IPS-18c (cell line): ENCODE measurements at regions not wholly inside any gene's neighbourhood (a gene's known extent, or its start where the extent isn't known, plus 50 kb on each side); places are given as distances from the start of the nearest gene placed in this dataset.

Experiments used
- H3K4me3 ChIP-seq: 2 replicates; pipeline ENCODE4 v1.7.0; 2013; ENCODE audit warnings: low read depth, mild to moderate bottlenecking, low read length, moderate library complexity; ENCODE audit not compliant: insufficient read depth
- H3K9me3 ChIP-seq: one replicate; pipeline ENCODE4 v1.6.1; 2013; ENCODE audit warnings: mild to moderate bottlenecking, low read length, moderate library complexity; ENCODE audit not compliant: control insufficient read depth, insufficient read depth

GRCh38 chr16:9308850-9309249, 217.4 kb downstream of the HAPSTR1 start:
- peaks cover 3% of the 10 kb centered on the region for H3K9me3 ChIP-seq
- no peak overlapping the region for H3K4me3 ChIP-seq

- Histone ChIP-seq H3K4me3 (no peak overlapping the region), H3K9me3 (peaks cover 3% of the 10 kb centered on the region)
Observed at GRCh38 chr16:9309844-9310243, 218.4 kb downstream of the HAPSTR1 start.

GRCh38 chr16:9311303-9311954, 220.0 kb downstream of the HAPSTR1 start:
- Histone ChIP-seq H3K9me3 (peaks cover 3% of the 10 kb centered on the region), H3K4me3 (no peak overlapping the region)

- Histone ChIP-seq H3K4me3 (no peak overlapping the region), H3K9me3 (peaks cover 3% of the 10 kb centered on the region)
Observed at GRCh38 chr16:9316008-9316407, 224.6 kb downstream of the HAPSTR1 start.

GRCh38 chr16:9316615-9317014, 225.2 kb downstream of the HAPSTR1 start:
- H3K4me3 ChIP-seq: no peak overlapping the region
- H3K9me3 ChIP-seq: peaks cover 3% of the 10 kb centered on the region

GRCh38 chr16:9318764-9319163, 227.3 kb downstream of the HAPSTR1 start:
- H3K4me3 ChIP-seq: no peak overlapping the region
- H3K9me3 ChIP-seq: peaks cover 2% of the 10 kb centered on the region

DNA sequence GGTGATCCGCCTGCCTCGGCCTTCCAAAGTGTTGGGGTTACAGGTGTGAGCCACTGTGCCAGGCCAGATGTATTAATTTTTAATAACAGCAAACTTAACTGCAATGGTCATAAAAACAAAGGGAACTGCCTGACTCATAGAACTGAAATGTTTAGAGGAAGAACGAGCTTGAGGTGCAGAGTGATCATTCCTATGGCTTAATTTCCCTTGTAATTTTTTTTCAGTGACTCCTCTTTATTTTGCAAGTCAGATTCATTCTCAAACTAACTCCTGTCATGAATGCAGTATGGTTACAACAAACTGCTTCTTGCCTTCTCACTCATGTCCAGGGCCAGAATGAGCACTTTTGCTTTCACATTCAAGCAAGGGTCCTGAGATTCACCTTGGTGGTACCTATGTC, 231.3 kb downstream of the HAPSTR1 start:
- Histone ChIP-seq H3K9me3 (peaks cover 2% of the 10 kb centered on the region), H3K4me3 (no peak overlapping the region)

GRCh38 chr16:9323170-9323569, 231.7 kb downstream of the HAPSTR1 start:
- peaks cover 2% of the 10 kb centered on the region for H3K9me3 ChIP-seq

GRCh38 chr16:9327253-9327652, 235.8 kb downstream of the HAPSTR1 start:
- Histone ChIP-seq H3K4me3 (no peak overlapping the region), H3K9me3 (peaks cover 2% of the 10 kb centered on the region)

More at GRCh38 chr16:9323170-9323569, 231.7 kb downstream of the HAPSTR1 start:
- H3K4me3 ChIP-seq: no peak overlapping the region

DNA sequence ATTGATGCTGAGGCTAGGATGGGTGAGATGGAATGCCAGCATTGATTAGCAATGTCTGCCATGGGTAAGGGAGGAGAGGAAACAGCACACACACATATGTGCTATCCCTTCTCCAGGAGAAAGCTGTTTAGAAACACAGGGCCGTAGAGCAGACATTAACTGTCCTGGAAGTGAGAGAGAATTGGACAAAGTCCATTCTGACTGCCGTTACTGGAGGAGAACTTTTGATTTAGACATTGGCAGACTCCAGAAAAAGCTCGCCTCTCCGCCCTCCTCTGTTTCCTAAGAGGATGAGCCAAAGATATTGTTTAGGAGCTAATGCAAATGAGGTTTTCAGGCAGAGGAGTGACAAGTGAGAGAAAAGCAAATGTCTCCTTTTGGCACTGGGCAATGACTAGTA, 237.0 kb downstream of the HAPSTR1 start:
- no peak overlapping the region for H3K4me3 ChIP-seq
- no peaks in the 10 kb centered on the region for H3K9me3 ChIP-seq

GRCh38 chr16:9330095-9330494, 238.7 kb downstream of the HAPSTR1 start:
- no peaks in the 10 kb centered on the region for H3K9me3 ChIP-seq
- no peak overlapping the region for H3K4me3 ChIP-seq

DNA sequence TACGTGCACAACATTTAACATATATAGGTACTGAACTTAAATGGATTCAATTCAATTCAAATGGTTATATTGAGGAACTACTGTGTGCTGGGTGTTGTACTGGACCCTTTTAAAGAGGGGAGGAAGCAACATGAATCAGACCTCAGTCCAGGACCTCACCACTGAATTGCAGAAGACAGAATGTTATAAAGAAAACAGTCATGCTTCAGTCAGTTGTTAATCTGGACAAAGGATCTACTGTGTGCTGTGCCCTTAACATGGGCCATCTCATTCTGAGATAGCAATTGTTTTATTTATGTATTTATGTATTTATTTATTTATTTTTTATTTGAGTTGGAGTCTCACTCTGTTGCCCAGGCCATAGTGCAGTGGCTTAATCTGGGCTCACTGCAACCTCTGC, 240.1 kb downstream of the HAPSTR1 start:
- no peaks in the 10 kb centered on the region for H3K9me3 ChIP-seq
- no peak overlapping the region for H3K4me3 ChIP-seq

GRCh38 chr16:9332574-9333148, 241.2 kb downstream of the HAPSTR1 start:
- Histone ChIP-seq H3K9me3 (no peaks in the 10 kb centered on the region), H3K4me3 (no peak overlapping the region)

GRCh38 chr16:9333469-9333868, 242.0 kb downstream of the HAPSTR1 start:
- H3K9me3 ChIP-seq: no peaks in the 10 kb centered on the region
- no peak overlapping the region for H3K4me3 ChIP-seq

GRCh38 chr16:9334103-9334502, 242.7 kb downstream of the HAPSTR1 start:
- no peaks in the 10 kb centered on the region for H3K9me3 ChIP-seq
- no peak overlapping the region for H3K4me3 ChIP-seq

GRCh38 chr16:9337308-9338032, 246.0 kb downstream of the HAPSTR1 start:
- H3K9me3 ChIP-seq: no peaks in the 10 kb centered on the region
- no peak overlapping the region for H3K4me3 ChIP-seq

GRCh38 chr16:9338068-9338467, 246.6 kb downstream of the HAPSTR1 start:
- H3K4me3 ChIP-seq: no peak overlapping the region
- H3K9me3 ChIP-seq: no peaks in the 10 kb centered on the region

DNA sequence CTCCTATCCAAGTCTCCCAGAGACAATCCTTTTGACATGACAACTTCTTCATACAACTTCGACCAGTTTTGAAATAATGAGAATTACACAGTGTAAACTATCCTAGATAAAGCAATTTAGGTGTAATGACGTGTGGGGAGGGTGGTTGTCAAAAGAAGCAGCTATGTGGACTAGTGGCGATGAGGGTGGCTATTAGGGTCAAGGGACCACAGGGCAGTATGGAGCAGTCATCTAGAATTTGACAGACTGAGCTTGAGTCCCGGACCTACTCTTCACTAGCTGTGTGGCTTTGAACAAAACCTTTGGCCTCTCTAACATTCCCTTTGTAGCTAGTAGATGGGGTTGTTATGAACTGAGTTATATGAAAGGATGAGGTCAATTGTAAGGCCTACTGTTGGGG, 247.1 kb downstream of the HAPSTR1 start:
- no peaks in the 10 kb centered on the region for H3K9me3 ChIP-seq
- H3K4me3 ChIP-seq: no peak overlapping the region
